Lung (tissue), 11 donors: ENCODE measurements at regions not wholly inside any gene's neighbourhood (a gene's known extent, or its start where the extent isn't known, plus 50 kb on each side); places are given as distances from the start of the nearest gene placed in this dataset.

Source experiments
- ATAC-seq: fragments of 200-7000 bp; cut with Tn5 transposase; one replicate; pipeline ENCODE4 v1.9.1; 2020; ENCODE audit warnings: moderate number of reproducible peaks; ENCODE audit not compliant: insufficient read depth, low FRiP score
- DNase-seq, 3 donors: peaks; one replicate each; pipeline ENCODE4 v3.0.0-alpha.2; 2013 to 2017
- H3K27ac ChIP-seq, 2 donors: one replicate each; pipeline ENCODE4 v1.5.1; 2013; ENCODE audit warnings: mild to moderate bottlenecking in 2 of 2, moderate library complexity in 2 of 2, control low read depth in 1 of 2, inconsistent platforms in 1 of 2, low read depth in 1 of 2, low read length in 1 of 2
- H3K27me3 ChIP-seq, 3 donors: one replicate each; pipeline ENCODE4 v1.5.1; 2013; ENCODE audit warnings: low read length in 2 of 3; ENCODE audit not compliant: control insufficient read depth in 3 of 3, insufficient read depth in 3 of 3
- H3K36me3 ChIP-seq, 4 donors: one replicate each; pipeline ENCODE4 v1.5.1; 2013; ENCODE audit warnings: low read length in 4 of 4, mild to moderate bottlenecking in 1 of 4, moderate library complexity in 1 of 4; ENCODE audit not compliant: control insufficient read depth in 4 of 4, insufficient read depth in 4 of 4
- H3K4me1 ChIP-seq, 5 donors: one replicate each; pipeline ENCODE4 v1.5.1; 2013; ENCODE audit warnings: low read length in 5 of 5, mild to moderate bottlenecking in 2 of 5, moderate library complexity in 1 of 5; ENCODE audit not compliant: control insufficient read depth in 5 of 5, insufficient read depth in 5 of 5
- H3K4me3 ChIP-seq: one replicate; pipeline ENCODE4 v1.5.1; 2013; ENCODE audit warnings: mild to moderate bottlenecking, control low read depth, moderate library complexity
- H3K9ac ChIP-seq, 2 donors: one replicate each; pipeline ENCODE4 v1.5.1; 2013; ENCODE audit warnings: low read length in 2 of 2, control low read depth in 1 of 2; ENCODE audit not compliant: insufficient read depth in 1 of 2
- H3K9me3 ChIP-seq, 4 donors: one replicate each; pipeline ENCODE4 v1.5.1; 2013; ENCODE audit warnings: low read length in 3 of 4, mild to moderate bottlenecking in 1 of 4, moderate library complexity in 1 of 4; ENCODE audit not compliant: control insufficient read depth in 4 of 4, insufficient read depth in 3 of 4
- CTCF ChIP-seq: IDR thresholded peaks from 2 replicates; pipeline ENCODE4 v1.5.1; 2012; ENCODE audit warnings: mild to moderate bottlenecking; ENCODE audit errors: control extremely low read depth, extremely low read depth
- WGBS, 2 donors: extraction: QIAGEN DNeasy Blood & Tissue Kit; methylation state at CpG; one replicate each; pipeline ENCODE4 v1.1.7; 2013; 5-methylcytosine and 5-hydroxymethylcytosine counted together
- donor health status: control.
- donor health status: control.
- donor health status: Bipolar disorder and iron deficiency.
- donor health status: healthy.
- donor health status: DM: yes; HTN: yes; CAD: no.

GRCh38 chr10:57113545-57113944 is 752.5 kb upstream of the ZWINT start:
- 68 to 69% methylated on average over 2 of the region's 2 CpGs for WGBS, 2 donors
- Histone ChIP-seq H3K27ac (no peak overlapping the region), H3K4me1 (no peaks in the 10 kb centered on the region), H3K9ac (no peak overlapping the region), H3K4me3 (no peak overlapping the region), H3K27me3 (no peaks in the 10 kb centered on the region), H3K36me3 (no peaks in the 10 kb centered on the region), H3K9me3 (no peaks in the 10 kb centered on the region)
- ATAC-seq: no peak
- no peak for TF ChIP-seq CTCF
- no peak for DNase-seq

DNA sequence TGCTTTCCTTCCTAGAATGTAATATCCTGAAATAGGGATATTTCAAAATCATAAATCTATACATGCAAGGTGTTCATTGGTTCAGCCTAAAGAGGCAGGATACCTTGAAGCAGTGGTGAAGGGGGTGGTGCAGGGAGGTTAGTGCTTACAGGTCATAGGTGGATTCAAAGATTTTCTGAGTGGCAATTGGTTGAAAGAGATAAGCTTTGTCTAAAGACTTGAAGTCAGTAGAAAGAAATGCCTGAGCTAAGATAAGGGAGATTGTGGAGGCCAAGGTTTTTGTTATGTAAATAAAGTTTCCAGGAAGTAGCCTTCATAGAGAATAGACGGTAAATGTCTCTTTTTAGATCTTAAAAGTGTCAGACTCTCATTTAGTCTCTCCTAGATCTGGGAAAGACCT is 741.2 kb upstream of the ZWINT start:
- Histone ChIP-seq H3K4me3 (no peak overlapping the region), H3K27ac (no peak overlapping the region), H3K9ac (no peak overlapping the region), H3K36me3 (no peaks in the 10 kb centered on the region), H3K4me1 (no peaks in the 10 kb centered on the region), H3K9me3 (no peaks in the 10 kb centered on the region), H3K27me3 (peaks cover 0 to 4% (median 0%) of the 10 kb centered on the region in 3 donors)
- no peak for TF ChIP-seq CTCF
- ATAC-seq: no peak
- 21 to 23% methylated on average over 1 of the region's 1 CpG for WGBS, 2 donors
- DNase-seq: no peak

- no peaks in the 10 kb centered on the region for H3K36me3 ChIP-seq
- H3K27ac ChIP-seq: no peak overlapping the region
- DNase-seq (no peak), ATAC-seq (no peak)
- H3K4me1 ChIP-seq: no peaks in the 10 kb centered on the region
- H3K9ac ChIP-seq: no peak overlapping the region
- TF ChIP-seq CTCF: no peak
- peaks cover 0 to 13% (median 0%) of the 10 kb centered on the region in 4 donors for H3K9me3 ChIP-seq
- H3K27me3 ChIP-seq: peaks cover 0 to 4% (median 0%) of the 10 kb centered on the region in 3 donors
- WGBS, 2 donors: 68 to 73% methylated on average over 2 of the region's 2 CpGs
- H3K4me3 ChIP-seq: no peak overlapping the region
Observed at GRCh38 chr10:57098146-57098545, 737.1 kb upstream of the ZWINT start.

GRCh38 chr10:57096044-57096443 is 735.0 kb upstream of the ZWINT start:
- DNase-seq (no peak), ATAC-seq (no peak)
- no peak for TF ChIP-seq CTCF
- WGBS, 2 donors: 94 to 97% methylated on average over 3 of the region's 3 CpGs
- peaks cover 0 to 4% (median 0%) of the 10 kb centered on the region in 3 donors for H3K27me3 ChIP-seq
- H3K4me3 ChIP-seq: no peak overlapping the region
- H3K9ac ChIP-seq: no peak overlapping the region
- peaks cover 0 to 13% (median 0%) of the 10 kb centered on the region in 4 donors for H3K9me3 ChIP-seq
- H3K4me1 ChIP-seq: no peaks in the 10 kb centered on the region
- H3K36me3 ChIP-seq: no peaks in the 10 kb centered on the region
- no peak overlapping the region for H3K27ac ChIP-seq
